ENCODE measurements at regions not wholly inside any gene's neighbourhood (a gene's known extent, or its start where the extent isn't known, plus 50 kb on each side); places are given as distances from the start of the nearest gene placed in this dataset.
A peak's percentile ranks its signal among the peaks of the same experiment; 100 is the strongest.

DNA sequence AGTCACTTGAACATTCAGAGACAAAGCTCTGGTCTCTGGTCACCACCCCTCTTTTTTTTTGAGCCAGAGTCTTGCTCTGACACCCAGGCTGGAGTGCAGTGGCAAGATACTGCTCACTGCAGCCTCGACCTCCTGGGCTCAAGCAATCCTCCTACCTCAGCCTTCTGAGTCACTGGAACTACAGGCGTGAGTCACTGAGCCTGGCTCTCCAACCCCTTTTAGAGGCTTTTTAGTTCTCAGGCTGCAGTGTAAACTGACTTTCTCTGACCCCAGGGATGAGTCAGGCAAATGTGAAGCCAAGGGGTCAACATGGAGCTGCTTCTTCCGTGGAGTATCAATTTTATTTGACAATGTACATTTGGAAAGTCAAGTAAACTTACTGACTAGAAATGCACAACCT lies 229.2 kb downstream of the PTTG2 start:
- peak; percentile 93 for DNase-seq (ENCODE audit: low spot score)

DNA sequence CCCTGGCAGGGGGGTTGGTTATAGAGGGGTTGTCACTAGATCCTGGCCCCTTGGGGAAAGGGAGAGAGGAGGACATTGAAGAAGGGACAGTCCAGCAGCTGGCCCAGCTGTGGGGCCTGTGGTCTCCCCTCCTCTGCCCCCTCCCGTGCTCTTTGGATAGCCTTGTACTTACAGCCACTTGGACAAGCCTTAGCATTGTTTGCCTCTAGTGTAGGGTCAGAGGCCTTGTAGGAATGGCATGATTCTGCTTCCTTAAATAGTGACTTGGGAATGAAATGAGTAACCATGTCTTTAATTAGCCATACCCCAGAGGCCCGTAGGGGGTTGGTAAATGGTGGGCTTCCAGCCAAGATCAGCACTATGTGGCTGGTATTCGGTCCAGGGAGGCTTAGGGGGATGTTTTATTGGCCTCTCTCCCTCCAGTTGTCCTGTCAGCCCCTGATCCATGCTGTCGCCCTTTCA lies 230.6 kb downstream of the PTTG2 start:
- DNase-seq (ENCODE audit: low spot score), result peak; percentile 84

DNA sequence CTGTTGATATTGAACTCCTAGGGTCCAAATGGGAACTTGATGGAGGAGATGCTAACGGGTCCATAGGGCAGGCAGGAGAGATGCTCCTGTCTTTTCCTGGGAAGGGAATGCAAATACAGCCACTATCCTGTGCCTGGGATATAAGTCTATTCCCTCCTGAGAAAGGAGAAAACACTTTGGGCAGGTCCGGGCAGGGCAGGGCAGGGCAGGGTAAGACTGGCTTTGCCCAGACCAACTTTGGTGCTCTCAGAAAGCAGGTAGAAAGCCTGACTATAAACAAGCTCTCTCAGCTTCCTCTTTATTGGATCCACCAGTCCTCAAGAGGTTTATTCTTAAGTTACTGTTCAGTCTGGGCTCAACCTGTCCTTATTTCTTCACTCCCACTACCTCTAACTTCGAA lies 232.3 kb downstream of the PTTG2 start:
- no peak for DNase-seq (ENCODE audit: low spot score)

GRCh38 chr4:38193236-38193863 lies 233.2 kb downstream of the PTTG2 start:
- no peak for DNase-seq (ENCODE audit: low spot score)

DNA sequence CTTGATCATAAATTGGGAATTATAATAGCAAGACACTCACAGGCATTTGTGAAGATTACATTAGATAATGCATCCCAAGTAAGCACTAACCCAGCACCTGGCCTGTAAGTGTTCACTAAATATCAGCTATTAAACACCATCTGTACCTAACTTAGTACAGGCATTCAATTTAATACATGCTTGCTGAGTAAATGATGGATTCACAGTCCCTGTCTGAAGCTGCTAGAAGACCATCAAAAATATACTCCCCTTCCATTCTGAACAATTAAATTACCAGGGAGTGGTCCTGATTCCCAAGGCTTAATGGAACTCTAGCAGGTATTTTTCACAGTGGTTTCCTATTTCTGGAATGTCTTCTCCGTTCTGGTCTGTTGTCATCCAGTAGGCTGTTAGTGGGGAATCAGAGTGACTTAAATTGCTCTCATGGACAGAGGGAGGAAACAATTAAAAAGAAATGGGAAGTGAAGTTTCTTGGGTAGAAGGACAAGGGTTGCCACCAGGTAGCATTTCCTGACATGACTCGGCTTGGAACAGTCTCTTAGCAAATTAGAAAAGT lies 233.9 kb downstream of the PTTG2 start:
- no peak for DNase-seq (ENCODE audit: low spot score)

DNA sequence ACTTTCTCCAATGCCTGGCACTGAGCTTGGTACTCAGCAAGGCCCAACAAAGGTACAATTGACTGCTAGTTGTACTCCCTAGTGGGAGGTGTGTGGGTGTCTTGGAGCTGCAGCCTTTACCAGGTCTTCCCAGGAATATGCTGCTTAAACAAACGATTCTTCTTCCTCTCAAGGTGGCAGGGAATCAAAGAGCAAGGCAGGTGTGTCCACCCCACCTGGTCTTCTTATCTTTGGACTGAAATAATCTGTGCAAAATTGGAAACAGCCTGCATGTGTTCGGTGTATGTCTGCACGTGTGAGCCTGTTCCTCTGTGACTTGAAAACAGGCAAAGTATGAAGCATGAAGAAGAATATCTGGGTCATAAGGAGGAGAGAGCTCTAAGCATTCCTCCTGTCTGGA lies 235.3 kb downstream of the PTTG2 start:
- DNase-seq (ENCODE audit: low spot score), result no peak

DNA sequence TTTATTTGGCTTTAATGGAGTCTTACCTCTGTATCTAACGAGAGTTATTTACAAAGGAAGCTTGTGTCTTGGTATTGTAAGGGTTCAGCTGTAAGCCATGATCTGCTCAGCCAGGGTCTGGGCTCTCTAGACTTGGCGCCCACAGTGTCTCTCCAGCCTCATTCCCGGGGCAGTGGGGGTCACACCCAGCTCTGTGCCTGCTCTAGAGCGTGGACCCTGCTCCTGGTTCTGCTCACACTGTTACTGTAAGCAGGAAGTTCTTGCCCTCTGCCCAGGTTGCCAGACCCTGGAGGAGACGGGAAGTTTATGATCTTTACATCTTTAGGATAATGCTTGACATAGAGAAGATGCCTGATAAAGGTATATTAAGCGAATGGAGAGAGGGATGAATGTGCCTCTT lies 235.7 kb downstream of the PTTG2 start:
- DNase-seq (ENCODE audit: low spot score), result no peak

GRCh38 chr4:38202242-38202641 lies 242.0 kb downstream of the PTTG2 start:
- no peak for DNase-seq (ENCODE audit: low spot score)

DNA sequence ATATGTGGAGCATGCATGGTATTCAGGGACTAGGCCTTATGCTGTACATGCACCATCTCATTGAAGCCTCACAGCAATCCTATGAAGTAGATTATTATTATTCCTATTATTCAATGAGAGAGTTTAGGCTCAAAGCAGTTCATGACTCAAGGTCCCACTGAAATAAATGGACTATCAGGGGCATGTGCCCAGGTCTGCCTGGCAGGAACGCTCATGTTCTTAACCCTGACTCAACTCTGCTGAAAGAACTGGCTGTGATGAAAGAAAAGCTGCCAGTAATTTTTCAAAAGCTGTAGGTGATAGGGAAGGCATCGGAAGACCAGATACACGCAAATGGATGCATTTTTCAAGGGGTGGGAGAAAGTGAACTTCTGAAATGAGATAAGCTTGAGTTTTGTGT lies 243.4 kb downstream of the PTTG2 start:
- DNase-seq (ENCODE audit: low spot score), result no peak

GRCh38 chr4:38204339-38205035 lies 244.3 kb downstream of the PTTG2 start:
- no peak for DNase-seq (ENCODE audit: low spot score)

DNA sequence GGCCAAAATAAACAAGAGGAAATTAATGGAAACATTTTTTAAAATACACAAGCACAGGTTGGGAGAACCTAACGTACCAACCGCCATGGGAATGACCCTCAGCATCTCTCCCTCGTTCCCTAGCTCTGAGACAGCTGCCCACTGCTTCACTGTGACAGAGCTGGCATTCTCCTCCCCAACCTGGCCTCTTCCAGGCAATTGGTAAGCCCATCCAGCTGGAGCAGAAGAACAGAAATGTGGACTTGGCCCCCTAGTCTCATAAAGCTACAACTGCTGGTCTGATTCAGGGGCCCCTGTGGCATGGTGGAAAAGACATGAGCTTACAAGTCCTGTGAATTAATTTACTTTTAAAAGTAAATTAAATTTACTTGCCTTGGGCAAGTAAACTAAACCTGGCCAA lies 245.1 kb downstream of the PTTG2 start:
- DNase-seq (ENCODE audit: low spot score), result no peak

DNA sequence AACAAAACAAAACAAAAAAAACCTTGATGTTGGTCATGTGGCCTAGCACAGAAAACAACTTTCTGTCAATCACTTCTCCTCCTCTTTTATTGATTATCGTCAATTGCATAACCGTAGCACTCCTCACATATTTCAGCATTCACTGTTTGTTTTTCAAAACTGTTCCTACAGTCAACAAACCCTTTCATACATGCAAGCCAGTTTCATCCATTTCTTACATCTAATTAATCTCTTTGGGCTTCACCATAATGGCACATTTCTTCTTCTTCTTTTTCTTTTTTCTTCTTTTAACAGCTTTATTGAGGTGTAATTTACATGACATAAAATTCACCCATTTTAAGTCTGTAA lies 246.9 kb downstream of the PTTG2 start:
- no peak for DNase-seq (ENCODE audit: low spot score)

GRCh38 chr4:38209654-38210053 lies 249.5 kb downstream of the PTTG2 start:
- no peak for DNase-seq (ENCODE audit: low spot score)

GRCh38 chr4:38210396-38211114 lies 250.4 kb downstream of the PTTG2 start:
- peak; percentile 64 for DNase-seq (ENCODE audit: low spot score)

GRCh38 chr4:38211885-38212284 lies 251.7 kb downstream of the PTTG2 start:
- DNase-seq (ENCODE audit: low spot score), result no peak

GRCh38 chr4:38213083-38213805 lies 253.0 kb downstream of the PTTG2 start:
- DNase-seq (ENCODE audit: low spot score), result no peak

DNA sequence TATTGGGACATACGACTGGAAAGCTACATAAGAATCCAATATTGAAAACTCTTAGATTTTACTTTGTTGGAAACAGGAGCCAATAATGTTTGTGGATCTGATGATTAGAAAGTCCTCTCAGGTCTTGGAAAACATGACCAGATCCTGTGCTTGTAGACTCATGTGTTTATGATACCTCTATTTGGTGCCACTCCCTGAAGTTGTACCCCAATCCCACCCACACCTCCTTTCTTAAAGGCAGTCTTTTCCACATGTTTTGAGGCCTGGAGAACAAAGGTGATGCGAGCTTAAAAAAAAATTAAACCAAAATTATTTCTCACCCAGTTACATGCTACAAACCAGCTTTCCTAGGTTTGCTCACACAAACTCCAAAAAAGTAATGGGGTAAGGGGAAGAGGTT lies 262.7 kb downstream of the PTTG2 start:
- no peak for DNase-seq (ENCODE audit: low spot score)

GRCh38 chr4:38223306-38223705 lies 263.1 kb downstream of the PTTG2 start:
- no peak for DNase-seq (ENCODE audit: low spot score)

DNA sequence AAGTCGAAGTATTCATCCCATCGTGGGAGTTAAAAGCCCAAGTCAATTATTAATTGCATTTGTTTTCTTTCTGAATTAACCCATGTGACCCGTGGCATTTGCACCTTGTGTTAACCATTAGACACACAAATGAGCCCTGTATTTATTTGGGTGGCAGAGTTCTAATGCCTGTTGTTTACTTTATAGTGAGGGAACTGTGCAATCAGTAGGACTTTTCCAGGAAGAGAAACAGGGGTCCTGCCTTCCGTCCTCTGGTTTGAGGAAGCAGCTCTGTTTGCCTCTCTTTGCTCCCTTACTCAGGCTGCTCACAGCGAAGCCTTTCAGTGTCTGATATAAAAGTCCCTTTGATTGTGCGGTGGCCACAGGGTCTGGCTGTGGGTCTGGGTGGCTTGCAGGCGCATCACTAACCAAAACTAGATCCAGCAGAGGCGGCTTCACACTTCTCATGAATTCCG lies 263.6 kb downstream of the PTTG2 start:
- no peak for DNase-seq (ENCODE audit: low spot score)

- no peak for DNase-seq (ENCODE audit: low spot score)
These were observed 264.7 kb downstream of the PTTG2 start for GRCh38 chr4:38224850-38225249.

DNA sequence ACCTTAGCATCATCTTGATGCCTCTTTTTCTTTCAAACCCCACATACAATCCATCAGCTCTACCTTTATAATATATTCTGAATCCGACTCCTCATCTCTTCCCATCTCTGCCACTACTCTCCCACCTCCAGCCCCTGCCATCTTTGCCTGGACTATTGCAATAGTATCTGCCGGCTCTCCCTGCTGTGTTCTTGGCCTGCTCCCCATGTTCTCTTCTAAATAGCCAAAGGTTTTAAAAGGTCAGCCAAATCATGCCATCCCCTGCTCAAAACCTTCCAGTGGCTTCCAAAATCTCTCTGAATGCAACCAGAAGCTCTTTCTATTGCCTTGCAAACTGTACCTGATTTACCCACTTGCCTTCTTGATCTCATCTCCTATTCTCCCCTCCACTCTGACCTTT lies 266.0 kb downstream of the PTTG2 start:
- no peak for DNase-seq (ENCODE audit: low spot score)

- DNase-seq (ENCODE audit: low spot score), result no peak
These were observed 270.1 kb downstream of the PTTG2 start for GRCh38 chr4:38230121-38230801.

Measured in kidney capillary endothelial cell (primary cell).